ENCODE measurements at regions not wholly inside any gene's neighbourhood (a gene's known extent, or its start where the extent isn't known, plus 50 kb on each side); places are given as distances from the start of the nearest gene placed in this dataset.
A peak's percentile ranks its signal among the peaks of the same experiment; 100 is the strongest.

DNA sequence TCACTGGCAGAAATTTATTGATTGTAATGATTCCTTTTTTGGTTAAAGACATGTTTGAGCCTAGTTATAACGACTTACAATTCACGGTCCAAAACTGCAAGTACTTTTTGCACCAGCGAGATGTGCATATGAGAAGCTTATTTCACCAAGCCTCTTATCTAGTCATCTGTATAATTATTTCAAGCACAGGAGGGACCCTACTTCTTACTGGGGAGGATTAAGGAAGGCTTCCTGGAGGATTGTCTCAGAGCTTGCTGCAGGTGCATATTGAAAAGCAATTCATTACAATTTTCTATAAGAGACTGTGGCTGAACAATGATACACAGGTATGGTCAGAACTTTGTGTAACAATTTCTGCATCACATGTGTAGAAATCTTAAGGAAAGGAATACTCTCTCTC, 152.9 kb downstream of the CAND1 start:
- no peaks in the 10 kb centered on the region for H3F3A ChIP-seq (ENCODE audit: low read depth)
- peaks cover 37% of the 10 kb centered on the region for H3K4me1 ChIP-seq
- H3K4me3 Mint-ChIP-seq: no peak overlapping the region
- no peaks in the 10 kb centered on the region for H4K20me1 ChIP-seq (ENCODE audit: low read depth)
- no peaks in the 10 kb centered on the region for H3K9me3 ChIP-seq (ENCODE audit: low read depth)
- no peaks in the 10 kb centered on the region for H3K27me3 ChIP-seq
- no peaks in the 10 kb centered on the region for H3K79me2 ChIP-seq (ENCODE audit: low read depth)
- no peak overlapping the region for H2AFZ ChIP-seq (replicated peaks)
- H3K4me3 ChIP-seq: no peak overlapping the region
- DNase-seq (ENCODE audit: low spot score): no peak
- H3K36me3 ChIP-seq: no peaks in the 10 kb centered on the region
- H3K27ac ChIP-seq: no peak overlapping the region
- H3K9ac ChIP-seq: no peak overlapping the region
- peak overlapping the region; percentile 36 for H3K4me2 ChIP-seq
- no peaks in the 10 kb centered on the region for H3K9me3 Mint-ChIP-seq
- no peak overlapping the region for H3K27ac Mint-ChIP-seq
- peaks cover 6% of the 10 kb centered on the region for H3K27me3 Mint-ChIP-seq (ENCODE audit: insufficient read depth, low read depth)
- TF ChIP-seq, protein P1, sequence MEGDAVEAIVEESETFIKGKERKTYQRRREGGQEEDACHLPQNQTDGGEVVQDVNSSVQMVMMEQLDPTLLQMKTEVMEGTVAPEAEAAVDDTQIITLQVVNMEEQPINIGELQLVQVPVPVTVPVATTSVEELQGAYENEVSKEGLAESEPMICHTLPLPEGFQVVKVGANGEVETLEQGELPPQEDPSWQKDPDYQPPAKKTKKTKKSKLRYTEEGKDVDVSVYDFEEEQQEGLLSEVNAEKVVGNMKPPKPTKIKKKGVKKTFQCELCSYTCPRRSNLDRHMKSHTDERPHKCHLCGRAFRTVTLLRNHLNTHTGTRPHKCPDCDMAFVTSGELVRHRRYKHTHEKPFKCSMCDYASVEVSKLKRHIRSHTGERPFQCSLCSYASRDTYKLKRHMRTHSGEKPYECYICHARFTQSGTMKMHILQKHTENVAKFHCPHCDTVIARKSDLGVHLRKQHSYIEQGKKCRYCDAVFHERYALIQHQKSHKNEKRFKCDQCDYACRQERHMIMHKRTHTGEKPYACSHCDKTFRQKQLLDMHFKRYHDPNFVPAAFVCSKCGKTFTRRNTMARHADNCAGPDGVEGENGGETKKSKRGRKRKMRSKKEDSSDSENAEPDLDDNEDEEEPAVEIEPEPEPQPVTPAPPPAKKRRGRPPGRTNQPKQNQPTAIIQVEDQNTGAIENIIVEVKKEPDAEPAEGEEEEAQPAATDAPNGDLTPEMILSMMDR (IDR thresholded peaks at IDR 0.05): no peak
- TF ChIP-seq EZH2 (IDR thresholded peaks at IDR 0.05) (no peak), EZH2phosphoT487 (IDR thresholded peaks at IDR 0.05) (no peak)
- peaks cover 30% of the 10 kb centered on the region for H3K4me1 Mint-ChIP-seq
- no peaks in the 10 kb centered on the region for H3K36me3 Mint-ChIP-seq

DNA sequence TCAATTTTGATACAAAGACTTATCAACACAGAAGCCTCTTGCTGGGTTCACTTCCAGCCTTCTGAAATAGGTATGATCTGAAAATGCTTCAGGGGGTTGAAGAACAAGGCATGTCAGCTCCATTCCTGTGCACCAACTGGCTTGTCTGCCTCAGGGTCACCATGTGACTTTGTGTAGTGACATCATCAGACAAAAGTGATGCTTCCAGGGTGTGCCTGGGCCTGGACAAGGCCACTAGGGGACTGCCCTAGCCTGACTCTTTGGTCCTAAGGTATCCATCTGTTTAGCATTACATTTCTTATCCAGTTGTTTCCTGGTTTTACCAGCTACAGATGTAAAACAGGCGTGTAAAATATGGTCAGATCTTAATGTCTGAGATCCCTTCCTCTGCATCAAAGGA, 155.6 kb downstream of the CAND1 start:
- Mint-ChIP-seq H3K27ac (no peak overlapping the region), H3K9me3 (no peaks in the 10 kb centered on the region), H3K4me3 (no peak overlapping the region), H3K4me1 (peaks cover 33% of the 10 kb centered on the region), H3K36me3 (no peaks in the 10 kb centered on the region), H3K27me3 (ENCODE audit: insufficient read depth, low read depth) (no peaks in the 10 kb centered on the region)
- Histone ChIP-seq H3K9ac (no peak overlapping the region), H3K27ac (no peak overlapping the region), H3K4me1 (peaks cover 27% of the 10 kb centered on the region), H3K4me3 (no peak overlapping the region), H3K9me3 (ENCODE audit: low read depth) (no peaks in the 10 kb centered on the region), H3F3A (ENCODE audit: low read depth) (no peaks in the 10 kb centered on the region), H2AFZ (replicated peaks) (no peak overlapping the region), H4K20me1 (ENCODE audit: low read depth) (no peaks in the 10 kb centered on the region), H3K27me3 (no peaks in the 10 kb centered on the region), H3K79me2 (ENCODE audit: low read depth) (no peaks in the 10 kb centered on the region), H3K36me3 (no peaks in the 10 kb centered on the region), H3K4me2 (no peak overlapping the region)
- TF ChIP-seq EZH2phosphoT487 (IDR thresholded peaks at IDR 0.05) (no peak), EZH2 (IDR thresholded peaks at IDR 0.05) (no peak)
- TF ChIP-seq, protein P1 (IDR thresholded peaks at IDR 0.05): no peak
- DNase-seq (ENCODE audit: low spot score): no peak

DNA sequence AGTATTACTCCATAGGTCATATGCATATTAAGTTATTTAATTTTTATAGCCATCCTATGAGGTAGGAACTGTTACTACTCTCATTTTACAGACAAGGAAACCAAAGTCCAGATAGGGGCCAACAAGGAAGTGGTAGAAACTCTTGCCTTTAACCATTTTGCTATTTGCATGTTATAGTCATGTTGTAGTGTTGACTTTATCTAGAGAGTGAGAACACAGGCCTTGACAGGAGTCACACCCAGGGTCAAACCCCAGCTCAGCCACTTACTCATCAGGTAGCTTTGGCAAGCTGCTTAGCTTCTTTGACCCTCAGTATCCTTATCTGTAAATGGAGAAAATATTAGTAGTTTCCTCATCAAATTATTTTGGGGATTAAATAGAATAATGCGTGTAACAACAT, 156.2 kb downstream of the CAND1 start:
- H3K9me3 Mint-ChIP-seq: no peaks in the 10 kb centered on the region
- Histone ChIP-seq H3K36me3 (no peaks in the 10 kb centered on the region), H3K27ac (no peak overlapping the region), H3K9me3 (ENCODE audit: low read depth) (no peaks in the 10 kb centered on the region), H3K4me2 (no peak overlapping the region), H3K4me1 (peaks cover 21% of the 10 kb centered on the region), H3K79me2 (ENCODE audit: low read depth) (no peaks in the 10 kb centered on the region), H3K9ac (no peak overlapping the region), H3F3A (ENCODE audit: low read depth) (no peaks in the 10 kb centered on the region), H3K4me3 (no peak overlapping the region), H3K27me3 (no peaks in the 10 kb centered on the region), H4K20me1 (ENCODE audit: low read depth) (no peaks in the 10 kb centered on the region), H2AFZ (replicated peaks) (no peak overlapping the region)
- H3K27me3 Mint-ChIP-seq (ENCODE audit: insufficient read depth, low read depth): no peaks in the 10 kb centered on the region
- DNase-seq (ENCODE audit: low spot score): no peak
- peaks cover 29% of the 10 kb centered on the region for H3K4me1 Mint-ChIP-seq
- no peak overlapping the region for H3K27ac Mint-ChIP-seq
- H3K36me3 Mint-ChIP-seq: no peaks in the 10 kb centered on the region
- no peak overlapping the region for H3K4me3 Mint-ChIP-seq
- TF ChIP-seq EZH2phosphoT487 (IDR thresholded peaks at IDR 0.05) (no peak), EZH2 (IDR thresholded peaks at IDR 0.05) (no peak)
- TF ChIP-seq, protein P1 (IDR thresholded peaks at IDR 0.05): no peak
